Neural cell (in vitro differentiated cells): ENCODE measurements at regions not wholly inside any gene's neighbourhood (a gene's known extent, or its start where the extent isn't known, plus 50 kb on each side); places are given as distances from the start of the nearest gene placed in this dataset.

ENCODE experiments used
- H2AFZ ChIP-seq: fragments of 200-600, 300-800 bp; sonication (generic), shearing (Covaris generic); 2 replicates; pipeline ENCODE4 v1.6.0; 2014; ENCODE audit warnings: low read depth, mild to moderate bottlenecking, antibody characterized with exemption, low read length, moderate library complexity
- H3F3A ChIP-seq: fragments of 200-600 bp; shearing (Covaris generic); 2 replicates; pipeline ENCODE4 v1.6.1; 2016; ENCODE audit warnings: mild to moderate bottlenecking, moderate library complexity, mixed read lengths, antibody characterized with exemption, low read length; ENCODE audit not compliant: insufficient read depth, poor library complexity, severe bottlenecking
- H3K27ac ChIP-seq: fragments of 200-600, 300-800 bp; sonication (generic), shearing (Covaris generic); 2 replicates; pipeline ENCODE4 v1.5.1; 2014; ENCODE audit warnings: mild to moderate bottlenecking, low read length, moderate library complexity
- H3K27me3 ChIP-seq: fragments of 300-800, 200-600 bp; sonication (generic), shearing (Covaris generic); 2 replicates; pipeline ENCODE4 v1.6.0; 2014; ENCODE audit warnings: mild to moderate bottlenecking, low read depth, low read length, moderate library complexity; ENCODE audit not compliant: insufficient read depth
- H3K36me3 ChIP-seq: fragments of 300-800, 200-600 bp; sonication (generic), shearing (Covaris generic); 2 replicates; pipeline ENCODE4 v1.5.1; 2014; ENCODE audit warnings: mild to moderate bottlenecking, antibody characterized with exemption, low read length, moderate library complexity; ENCODE audit not compliant: insufficient read depth
- H3K4me2 ChIP-seq: fragments of 300-800, 200-600 bp; sonication (generic), shearing (Covaris generic); 2 replicates; pipeline ENCODE4 v1.6.0; 2014; ENCODE audit warnings: mild to moderate bottlenecking, low read length
- H3K4me3 ChIP-seq: fragments of 300-800, 200-600 bp; sonication (generic), shearing (Covaris generic); 2 replicates; pipeline ENCODE4 v1.5.1; 2014; ENCODE audit warnings: mild to moderate bottlenecking, low read length, moderate library complexity
- H3K79me2 ChIP-seq: fragments of 200-600 bp; shearing (Covaris generic); replicated peaks from 2 replicates; pipeline ENCODE4 v1.6.0; 2014; ENCODE audit warnings: mild to moderate bottlenecking, low read length, moderate library complexity; ENCODE audit not compliant: insufficient read depth
- H3K9ac ChIP-seq: fragments of 300-800, 200-600 bp; sonication (generic), shearing (Covaris generic); 2 replicates; pipeline ENCODE4 v1.6.1; 2016; ENCODE audit warnings: mild to moderate bottlenecking, low read length, mixed read lengths
- H3K9me2 ChIP-seq: fragments of 200-600 bp; shearing (Covaris generic); 2 replicates; pipeline ENCODE4 v1.6.1; 2016; ENCODE audit warnings: mild to moderate bottlenecking, low read length, mixed read lengths; ENCODE audit not compliant: insufficient read depth
- H3K9me3 ChIP-seq: fragments of 200-600, 300-800 bp; sonication (generic), shearing (Covaris generic); 2 replicates; pipeline ENCODE4 v1.6.1; 2016; ENCODE audit warnings: mild to moderate bottlenecking, mixed run types, low read length, moderate library complexity, mixed read lengths
- H4K20me1 ChIP-seq: fragments of 200-600 bp; shearing (Covaris generic); 2 replicates; pipeline ENCODE4 v1.6.1; 2016; ENCODE audit warnings: mild to moderate bottlenecking, mixed run types; ENCODE audit not compliant: insufficient read depth
- CTCF ChIP-seq: fragments of 450-650 bp; IDR thresholded peaks from 2 replicates; pipeline ENCODE4 v1.5.1; 2014; ENCODE audit warnings: antibody characterized with exemption, mild to moderate bottlenecking, moderate library complexity; ENCODE audit not compliant: poor library complexity, severe bottlenecking
- EP300 ChIP-seq: fragments of 450-650 bp; conservative IDR thresholded peaks from 2 replicates; pipeline ENCODE4 v1.6.1; 2014; ENCODE audit warnings: antibody characterized with exemption, mild to moderate bottlenecking, moderate library complexity; ENCODE audit not compliant: poor library complexity, severe bottlenecking
- EZH2 ChIP-seq: fragments of 200-600, 300-800 bp; shearing (Covaris generic), sonication (generic); IDR thresholded peaks from 2 replicates; pipeline ENCODE4 v1.6.1; 2014; ENCODE audit warnings: antibody characterized with exemption, low read length, borderline replicate concordance, mild to moderate bottlenecking; ENCODE audit not compliant: insufficient read depth, poor library complexity, severe bottlenecking
- MXI1 ChIP-seq: fragments of 450-650 bp; conservative IDR thresholded peaks from 2 replicates; pipeline ENCODE4 v1.6.1; 2014; ENCODE audit warnings: antibody characterized with exemption, mild to moderate bottlenecking; ENCODE audit not compliant: poor library complexity, severe bottlenecking
- POLR2AphosphoS5 ChIP-seq: IDR thresholded peaks from 2 replicates; pipeline ENCODE4 v1.6.1; 2012
- RAD21 ChIP-seq: fragments of 450-650 bp; conservative IDR thresholded peaks from 2 replicates; pipeline ENCODE4 v1.6.1; 2014; ENCODE audit warnings: antibody characterized with exemption, mild to moderate bottlenecking, moderate library complexity
- REST ChIP-seq: IDR thresholded peaks from 2 replicates; pipeline ENCODE4 v1.6.1; 2012; ENCODE audit warnings: borderline replicate concordance
- SMC3 ChIP-seq: fragments of 450-650 bp; conservative IDR thresholded peaks from 2 replicates; pipeline ENCODE4 v1.6.1; 2014; ENCODE audit warnings: antibody characterized with exemption, mild to moderate bottlenecking, moderate library complexity; ENCODE audit not compliant: poor library complexity
- TAF1 ChIP-seq: IDR thresholded peaks from 2 replicates; pipeline ENCODE4 v1.6.1; 2012; ENCODE audit warnings: low read depth

GRCh38 chr2:12658310-12658945 is 58.3 kb upstream of the TRIB2 start:
- H3F3A ChIP-seq = no peaks in the 10 kb centered on the region
- H2AFZ ChIP-seq = no peak overlapping the region
- H3K27ac ChIP-seq = no peak overlapping the region
- no peaks in the 10 kb centered on the region for H3K27me3 ChIP-seq
- no peak overlapping the region for H3K9ac ChIP-seq
- no peaks in the 10 kb centered on the region for H3K9me3 ChIP-seq
- no peaks in the 10 kb centered on the region for H3K9me2 ChIP-seq
- no peaks in the 10 kb centered on the region for H3K79me2 ChIP-seq
- TF ChIP-seq TAF1 (no peak), EP300 (no peak), POLR2AphosphoS5 (no peak), EZH2 (no peak), REST (no peak), RAD21 (no peak), CTCF (no peak), MXI1 (no peak), SMC3 (no peak)
- H3K36me3 ChIP-seq = no peaks in the 10 kb centered on the region
- H3K4me2 ChIP-seq = no peak overlapping the region
- H4K20me1 ChIP-seq = no peaks in the 10 kb centered on the region
- no peak overlapping the region for H3K4me3 ChIP-seq

- Histone ChIP-seq H3K79me2 (no peaks in the 10 kb centered on the region), H2AFZ (no peak overlapping the region), H4K20me1 (no peaks in the 10 kb centered on the region), H3K9me2 (no peaks in the 10 kb centered on the region), H3K4me3 (no peak overlapping the region), H3K36me3 (no peaks in the 10 kb centered on the region), H3K9ac (no peak overlapping the region), H3K4me2 (no peak overlapping the region), H3K9me3 (no peaks in the 10 kb centered on the region), H3K27me3 (no peaks in the 10 kb centered on the region), H3F3A (no peaks in the 10 kb centered on the region), H3K27ac (no peak overlapping the region)
- TF ChIP-seq REST = no peak
Observed at GRCh38 chr2:12661489-12661888, 55.2 kb upstream of the TRIB2 start.
